OCI-LY3 (cell line): ENCODE measurements at regions not wholly inside any gene's neighbourhood (a gene's known extent, or its start where the extent isn't known, plus 50 kb on each side); places are given as distances from the start of the nearest gene placed in this dataset.

ENCODE experiments used
- H2AFZ ChIP-seq: fragments of 200-600, 300-600 bp; shearing (Covaris generic); 2 replicates; pipeline ENCODE4 v1.6.0; 2014; ENCODE audit warnings: antibody characterized with exemption, low read depth, low read length
- H3K27ac ChIP-seq: fragments of 200-600, 300-600 bp; sonication (generic); 2 replicates; pipeline ENCODE4 v1.5.1; 2014; ENCODE audit warnings: mild to moderate bottlenecking, low read length, moderate library complexity, mixed read lengths
- H3K27me3 ChIP-seq: fragments of 200-600, 300-600 bp; sonication (generic); 2 replicates; pipeline ENCODE4 v1.6.1; 2014; ENCODE audit warnings: low read depth, low read length, mixed read lengths
- H3K36me3 ChIP-seq: fragments of 200-600, 300-600 bp; sonication (generic); replicated peaks from 2 replicates; pipeline ENCODE3; 2014; ENCODE audit warnings: low read depth, low read length, mixed read lengths
- H3K4me1 ChIP-seq: fragments of 300-600, 200-600 bp; sonication (generic); 2 replicates; pipeline ENCODE4 v1.6.1; 2014; ENCODE audit warnings: low read length, mixed read lengths
- H3K4me2 ChIP-seq: fragments of 200-600, 300-600 bp; sonication (generic); 2 replicates; pipeline ENCODE4 v1.6.1; 2014; ENCODE audit warnings: low read length, mixed read lengths
- H3K4me3 ChIP-seq: fragments of 300-600, 200-600 bp; sonication (generic); 2 replicates; pipeline ENCODE4 v1.5.1; 2014; ENCODE audit warnings: antibody characterized with exemption, mild to moderate bottlenecking, low read length, moderate library complexity
- H3K79me2 ChIP-seq: fragments of 300-600, 200-600 bp; shearing (Covaris generic); 2 replicates; pipeline ENCODE4 v1.6.1; 2014; ENCODE audit warnings: mild to moderate bottlenecking, low read length, mixed read lengths
- H3K9ac ChIP-seq: fragments of 300-600, 200-600 bp; shearing (Covaris generic); 2 replicates; pipeline ENCODE4 v1.6.0; 2014; ENCODE audit warnings: mild to moderate bottlenecking, low read length, moderate library complexity
- H3K9me3 ChIP-seq: fragments of 200-600, 300-600 bp; shearing (Covaris generic); 2 replicates; pipeline ENCODE4 v1.6.1; 2014; ENCODE audit warnings: low read length, mixed read lengths; ENCODE audit not compliant: insufficient read depth
- H4K20me1 ChIP-seq: fragments of 200-600, 300-600 bp; sonication (generic); 2 replicates; pipeline ENCODE4 v1.6.1; 2016; ENCODE audit warnings: low read length, mixed read lengths; ENCODE audit not compliant: insufficient read depth
- CTCF ChIP-seq: fragments of 200-600, 300-600 bp; sonication (generic); IDR thresholded peaks from 2 replicates; pipeline ENCODE4 v1.5.1; 2014; ENCODE audit warnings: antibody characterized with exemption, low read length, low read depth
- EZH2phosphoT487 ChIP-seq: fragments of 200-600 bp; shearing (Covaris generic); IDR thresholded peaks from 2 replicates; pipeline ENCODE4 v1.6.1; 2018; ENCODE audit warnings: antibody characterized with exemption, mixed run types, low read depth

- no peak overlapping the region for H2AFZ ChIP-seq
- H3K27ac ChIP-seq: no peak overlapping the region
- peaks cover 9% of the 10 kb centered on the region for H3K27me3 ChIP-seq
- H3K4me2 ChIP-seq: no peak overlapping the region
- H3K4me3 ChIP-seq: no peak overlapping the region
- H3K9me3 ChIP-seq: peaks cover 6% of the 10 kb centered on the region; the same call in 1 of the 2 replicates
- H3K9ac ChIP-seq: no peak overlapping the region
- TF ChIP-seq CTCF: no peak
- TF ChIP-seq EZH2phosphoT487: no peak
- H4K20me1 ChIP-seq: no peaks in the 10 kb centered on the region
- no peaks in the 10 kb centered on the region for H3K79me2 ChIP-seq
- no peaks in the 10 kb centered on the region for H3K36me3 ChIP-seq
- peaks cover 14% of the 10 kb centered on the region for H3K4me1 ChIP-seq
These were observed 110.5 kb downstream of the ZNF280B start for GRCh38 chr22:22397875-22398524.

GRCh38 chr22:22398530-22399327, 109.8 kb downstream of the ZNF280B start:
- Histone ChIP-seq H3K36me3 (no peaks in the 10 kb centered on the region), H3K27ac (no peak overlapping the region), H3K9ac (no peak overlapping the region), H2AFZ (no peak overlapping the region), H3K9me3 (peaks cover 4% of the 10 kb centered on the region; the same call in 1 of the 2 replicates), H3K79me2 (no peaks in the 10 kb centered on the region), H3K27me3 (peaks cover 13% of the 10 kb centered on the region), H4K20me1 (no peaks in the 10 kb centered on the region), H3K4me1 (peaks cover 16% of the 10 kb centered on the region), H3K4me3 (no peak overlapping the region), H3K4me2 (no peak overlapping the region)
- TF ChIP-seq EZH2phosphoT487: no peak
- no peak for TF ChIP-seq CTCF

GRCh38 chr22:22400099-22400498, 108.4 kb downstream of the ZNF280B start:
- no peaks in the 10 kb centered on the region; the same call in 1 of the 2 replicates for H3K9me3 ChIP-seq
- H3K4me3 ChIP-seq: no peak overlapping the region
- H3K79me2 ChIP-seq: no peaks in the 10 kb centered on the region
- no peak overlapping the region for H3K4me2 ChIP-seq
- H3K4me1 ChIP-seq: peaks cover 21% of the 10 kb centered on the region
- H2AFZ ChIP-seq: no peak overlapping the region
- peaks cover 13% of the 10 kb centered on the region for H3K27me3 ChIP-seq
- no peak overlapping the region for H3K27ac ChIP-seq
- H3K9ac ChIP-seq: no peak overlapping the region
- no peak for TF ChIP-seq EZH2phosphoT487
- TF ChIP-seq CTCF: no peak
- no peaks in the 10 kb centered on the region for H3K36me3 ChIP-seq
- no peaks in the 10 kb centered on the region for H4K20me1 ChIP-seq

- peaks cover 24% of the 10 kb centered on the region for H3K4me1 ChIP-seq
These were observed 107.6 kb downstream of the ZNF280B start for GRCh38 chr22:22400964-22401363.

More at GRCh38 chr22:22400964-22401363, 107.6 kb downstream of the ZNF280B start:
- H3K4me3 ChIP-seq: no peak overlapping the region
- no peak overlapping the region for H3K27ac ChIP-seq
- no peaks in the 10 kb centered on the region for H3K79me2 ChIP-seq
- no peak for TF ChIP-seq CTCF
- TF ChIP-seq EZH2phosphoT487: no peak
- no peak overlapping the region for H3K9ac ChIP-seq
- no peaks in the 10 kb centered on the region for H3K36me3 ChIP-seq
- H3K9me3 ChIP-seq: no peaks in the 10 kb centered on the region
- H3K4me2 ChIP-seq: no peak overlapping the region
- no peaks in the 10 kb centered on the region for H4K20me1 ChIP-seq
- no peak overlapping the region for H2AFZ ChIP-seq
- H3K27me3 ChIP-seq: peaks cover 13% of the 10 kb centered on the region
